DOHH2 (cell line): ENCODE measurements at regions not wholly inside any gene's neighbourhood (a gene's known extent, or its start where the extent isn't known, plus 50 kb on each side); places are given as distances from the start of the nearest gene placed in this dataset.

Source experiments
- EZH2phosphoT487 ChIP-seq: fragments of 200-600 bp; sonication (generic); IDR thresholded peaks from 2 replicates; pipeline ENCODE4 v1.6.1; 2017; ENCODE audit warnings: borderline replicate concordance, mild to moderate bottlenecking, antibody characterized with exemption, low read length, moderate library complexity, mixed read lengths
- TF ChIP-seq, protein P1 (sequence below): fragments of 200-600 bp; sonication (generic); IDR thresholded peaks from one replicate; pipeline ENCODE4 v1.5.1; 2014; ENCODE audit warnings: antibody characterized with exemption, mild to moderate bottlenecking, low read depth, low read length; ENCODE audit not compliant: poor library complexity, severe bottlenecking

DNA sequence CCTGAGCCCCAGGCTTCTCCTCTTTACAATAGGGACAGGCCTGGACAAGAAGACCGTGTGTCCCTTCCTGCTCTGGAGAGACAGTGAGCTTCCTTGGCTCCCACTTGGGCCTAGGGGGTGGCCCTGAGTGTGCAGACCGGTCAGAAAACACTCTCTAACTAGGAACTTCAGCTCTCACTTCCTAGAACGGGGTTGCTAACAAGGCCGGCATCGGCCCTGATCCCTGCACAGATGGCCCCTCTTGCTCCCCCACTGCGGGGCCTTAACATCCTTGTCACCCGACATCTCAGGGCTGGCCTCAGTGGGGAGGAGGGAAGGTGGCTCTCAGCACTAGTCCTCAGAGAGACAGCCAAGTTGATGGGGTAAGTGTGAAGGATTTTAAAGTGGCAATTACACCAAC lies 406.9 kb downstream of the CTTN start:
- TF ChIP-seq, protein P1, sequence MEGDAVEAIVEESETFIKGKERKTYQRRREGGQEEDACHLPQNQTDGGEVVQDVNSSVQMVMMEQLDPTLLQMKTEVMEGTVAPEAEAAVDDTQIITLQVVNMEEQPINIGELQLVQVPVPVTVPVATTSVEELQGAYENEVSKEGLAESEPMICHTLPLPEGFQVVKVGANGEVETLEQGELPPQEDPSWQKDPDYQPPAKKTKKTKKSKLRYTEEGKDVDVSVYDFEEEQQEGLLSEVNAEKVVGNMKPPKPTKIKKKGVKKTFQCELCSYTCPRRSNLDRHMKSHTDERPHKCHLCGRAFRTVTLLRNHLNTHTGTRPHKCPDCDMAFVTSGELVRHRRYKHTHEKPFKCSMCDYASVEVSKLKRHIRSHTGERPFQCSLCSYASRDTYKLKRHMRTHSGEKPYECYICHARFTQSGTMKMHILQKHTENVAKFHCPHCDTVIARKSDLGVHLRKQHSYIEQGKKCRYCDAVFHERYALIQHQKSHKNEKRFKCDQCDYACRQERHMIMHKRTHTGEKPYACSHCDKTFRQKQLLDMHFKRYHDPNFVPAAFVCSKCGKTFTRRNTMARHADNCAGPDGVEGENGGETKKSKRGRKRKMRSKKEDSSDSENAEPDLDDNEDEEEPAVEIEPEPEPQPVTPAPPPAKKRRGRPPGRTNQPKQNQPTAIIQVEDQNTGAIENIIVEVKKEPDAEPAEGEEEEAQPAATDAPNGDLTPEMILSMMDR, result no peak
- TF ChIP-seq EZH2phosphoT487, result no peak
